HG02623 (cell line): ENCODE measurements at regions not wholly inside any gene's neighbourhood (a gene's known extent, or its start where the extent isn't known, plus 50 kb on each side); places are given as distances from the start of the nearest gene placed in this dataset.

Experiments
- ATAC-seq: cut with Tn5 transposase; IDR thresholded peaks from one replicate; pipeline ENCODE4 v1.9.1; 2021; ENCODE audit warnings: moderate library complexity; ENCODE audit not compliant: unreplicated experiment

- ATAC-seq: no peak
Observed at GRCh38 chr18:38415811-38416210, 850.2 kb upstream of the CELF4 start.

GRCh38 chr18:38413193-38413592 lies 847.6 kb upstream of the CELF4 start:
- no peak for ATAC-seq

- no peak for ATAC-seq
Observed at GRCh38 chr18:38406607-38407006, 841.0 kb upstream of the CELF4 start.

GRCh38 chr18:38402509-38402908 lies 836.9 kb upstream of the CELF4 start:
- ATAC-seq: no peak

GRCh38 chr18:38397094-38397493 lies 831.5 kb upstream of the CELF4 start:
- ATAC-seq: no peak

- no peak for ATAC-seq
Observed at GRCh38 chr18:38386146-38386545, 820.5 kb upstream of the CELF4 start.

- ATAC-seq: no peak
Observed at GRCh38 chr18:38369772-38370690, 804.4 kb upstream of the CELF4 start.

- no peak for ATAC-seq
Observed at GRCh38 chr18:38368886-38369285, 803.3 kb upstream of the CELF4 start.

- ATAC-seq: no peak
Observed at GRCh38 chr18:38368246-38368645, 802.6 kb upstream of the CELF4 start.

- ATAC-seq: no peak
Observed at GRCh38 chr18:38367473-38367872, 801.9 kb upstream of the CELF4 start.

- ATAC-seq: no peak
Observed at GRCh38 chr18:38362286-38362792, 796.7 kb upstream of the CELF4 start.

GRCh38 chr18:38358805-38359657 lies 793.4 kb upstream of the CELF4 start:
- ATAC-seq: no peak

- no peak for ATAC-seq
Observed at GRCh38 chr18:38353149-38353548, 787.6 kb upstream of the CELF4 start.

GRCh38 chr18:38350141-38350540 lies 784.5 kb upstream of the CELF4 start:
- ATAC-seq: no peak

- no peak for ATAC-seq
Observed at GRCh38 chr18:38330573-38330972, 765.0 kb upstream of the CELF4 start.

GRCh38 chr18:38329145-38329544 lies 763.5 kb upstream of the CELF4 start:
- no peak for ATAC-seq

- ATAC-seq: no peak
Observed at GRCh38 chr18:38322206-38322605, 756.6 kb upstream of the CELF4 start.

- no peak for ATAC-seq
Observed at GRCh38 chr18:38321262-38321661, 755.7 kb upstream of the CELF4 start.

GRCh38 chr18:38318416-38318815 lies 752.8 kb upstream of the CELF4 start:
- ATAC-seq: no peak

GRCh38 chr18:38313831-38314230 lies 748.2 kb upstream of the CELF4 start:
- ATAC-seq: no peak

GRCh38 chr18:38312532-38312931 lies 746.9 kb upstream of the CELF4 start:
- ATAC-seq: no peak

- no peak for ATAC-seq
Observed at GRCh38 chr18:38310936-38311335, 745.3 kb upstream of the CELF4 start.
